SU-DHL-6 (cell line): ENCODE measurements at regions not wholly inside any gene's neighbourhood (a gene's known extent, or its start where the extent isn't known, plus 50 kb on each side); places are given as distances from the start of the nearest gene placed in this dataset.

ENCODE experiments used
- H2AFZ ChIP-seq: fragments of 200-600 bp; sonication (generic); 2 replicates; pipeline ENCODE4 v1.6.1; 2014; ENCODE audit warnings: low read depth, mild to moderate bottlenecking, moderate library complexity, mixed read lengths, antibody characterized with exemption, low read length; ENCODE audit not compliant: severe bottlenecking
- H3F3A ChIP-seq: fragments of 200-600 bp; shearing (Covaris generic); 2 replicates; pipeline ENCODE4 v1.6.0; 2016; ENCODE audit warnings: antibody characterized with exemption, mild to moderate bottlenecking; ENCODE audit not compliant: insufficient read depth
- H3K27ac ChIP-seq: fragments of 200-600 bp; sonication (generic); 2 replicates; pipeline ENCODE4 v1.5.1; 2016; ENCODE audit warnings: low read depth, mild to moderate bottlenecking, low read length, moderate library complexity, mixed read lengths
- H3K27me3 ChIP-seq: fragments of 200-600 bp; sonication (generic), shearing (Covaris generic); 2 replicates; pipeline ENCODE4 v1.6.0; 2014; ENCODE audit warnings: mild to moderate bottlenecking, low read length
- H3K36me3 ChIP-seq: fragments of 200-600 bp; sonication (generic); 2 replicates; pipeline ENCODE4 v1.6.1; 2014; ENCODE audit warnings: mild to moderate bottlenecking, low read length, mixed read lengths
- H3K4me2 ChIP-seq: fragments of 300-600, 200-600 bp; shearing (Covaris generic), sonication (generic); 2 replicates; pipeline ENCODE4 v1.6.0; 2014; ENCODE audit warnings: low read length, low read depth, mild to moderate bottlenecking; ENCODE audit not compliant: poor library complexity, severe bottlenecking
- H3K4me3 ChIP-seq: fragments of 200-600 bp; sonication (generic); 2 replicates; pipeline ENCODE4 v1.5.1; 2014; ENCODE audit warnings: antibody characterized with exemption, low read length, mild to moderate bottlenecking, mixed read lengths; ENCODE audit not compliant: insufficient read depth, poor library complexity, severe bottlenecking
- H3K79me2 ChIP-seq: fragments of 200-600 bp; sonication (generic); 2 replicates; pipeline ENCODE4 v1.6.1; 2014; ENCODE audit warnings: mild to moderate bottlenecking, low read length, moderate library complexity; ENCODE audit not compliant: insufficient read depth
- H3K9ac ChIP-seq: fragments of 200-600 bp; sonication (generic); 2 replicates; pipeline ENCODE4 v1.7.0; 2014; ENCODE audit warnings: mild to moderate bottlenecking, low read length
- H3K9me2 ChIP-seq: fragments of 200-600 bp; sonication (generic); replicated peaks from 2 replicates; pipeline ENCODE4 v1.6.1; 2014; ENCODE audit warnings: low read length; ENCODE audit not compliant: insufficient read depth
- H3K9me3 ChIP-seq: fragments of 200-600 bp; sonication (generic); 2 replicates; pipeline ENCODE4 v1.6.1; 2014; ENCODE audit warnings: low read length, mixed read lengths; ENCODE audit not compliant: insufficient read depth
- H4K20me1 ChIP-seq: fragments of 200-600 bp; sonication (generic); 2 replicates; pipeline ENCODE4 v1.6.1; 2014; ENCODE audit warnings: low read depth, mild to moderate bottlenecking, antibody characterized with exemption, low read length, moderate library complexity, mixed read lengths
- EZH2phosphoT487 ChIP-seq: fragments of 200-600 bp; sonication (generic), shearing (Covaris generic); conservative IDR thresholded peaks from 2 replicates; pipeline ENCODE4 v1.6.1; 2018; ENCODE audit warnings: mild to moderate bottlenecking, antibody characterized with exemption, low read length, moderate library complexity, mixed read lengths
- TF ChIP-seq, protein P1 (sequence below): fragments of 200-600 bp; sonication (generic); IDR thresholded peaks from one replicate; pipeline ENCODE4 v1.5.1; 2017; ENCODE audit warnings: antibody characterized with exemption, mild to moderate bottlenecking, low read length, moderate library complexity; ENCODE audit not compliant: insufficient read depth, poor library complexity, severe bottlenecking

DNA sequence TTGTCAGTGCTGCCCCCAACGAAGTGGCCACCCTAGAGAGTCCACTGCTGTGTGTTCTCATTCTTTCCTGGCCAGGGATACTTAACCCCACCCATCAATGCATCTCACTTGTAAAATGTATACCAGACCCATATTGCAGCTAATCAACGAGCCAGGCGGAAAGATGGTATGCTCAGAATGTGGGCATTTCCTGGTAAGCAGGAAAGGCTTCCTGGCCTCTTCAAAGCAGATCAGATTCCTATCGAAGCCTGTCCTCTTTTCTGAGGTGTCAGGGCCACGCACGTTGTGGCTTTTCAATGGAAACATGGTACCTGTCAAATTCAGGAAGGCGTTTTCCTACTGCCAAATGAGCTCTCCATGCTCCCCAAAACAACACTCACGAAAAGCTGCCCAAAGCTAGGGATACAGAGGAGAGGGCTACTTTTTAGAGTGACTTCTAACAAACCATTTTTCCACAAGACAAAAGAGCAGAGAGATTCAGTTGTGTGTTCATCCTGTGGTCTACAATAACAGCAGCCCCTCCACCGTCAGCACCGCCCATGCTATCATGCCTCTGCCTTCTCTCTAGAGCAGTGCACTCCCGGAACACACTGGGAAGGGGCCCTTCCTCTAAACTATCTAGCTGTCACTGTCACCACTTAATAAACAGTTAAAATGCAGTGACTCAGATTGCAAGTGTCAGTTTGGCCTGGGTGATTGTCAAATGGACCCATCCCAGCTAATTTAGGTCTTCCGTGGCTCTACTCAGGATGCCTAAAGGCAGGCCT, 535.1 kb downstream of the RNF144A start:
- Histone ChIP-seq H3K9ac (no peak overlapping the region), H3K79me2 (no peaks in the 10 kb centered on the region), H3K9me2 (no peaks in the 10 kb centered on the region), H3K9me3 (no peaks in the 10 kb centered on the region), H3K27ac (no peak overlapping the region), H3K4me3 (no peak overlapping the region), H3K27me3 (no peaks in the 10 kb centered on the region), H2AFZ (no peak overlapping the region), H3K36me3 (no peaks in the 10 kb centered on the region), H3F3A (no peaks in the 10 kb centered on the region), H4K20me1 (no peaks in the 10 kb centered on the region), H3K4me2 (no peak overlapping the region)
- TF ChIP-seq, protein P1, sequence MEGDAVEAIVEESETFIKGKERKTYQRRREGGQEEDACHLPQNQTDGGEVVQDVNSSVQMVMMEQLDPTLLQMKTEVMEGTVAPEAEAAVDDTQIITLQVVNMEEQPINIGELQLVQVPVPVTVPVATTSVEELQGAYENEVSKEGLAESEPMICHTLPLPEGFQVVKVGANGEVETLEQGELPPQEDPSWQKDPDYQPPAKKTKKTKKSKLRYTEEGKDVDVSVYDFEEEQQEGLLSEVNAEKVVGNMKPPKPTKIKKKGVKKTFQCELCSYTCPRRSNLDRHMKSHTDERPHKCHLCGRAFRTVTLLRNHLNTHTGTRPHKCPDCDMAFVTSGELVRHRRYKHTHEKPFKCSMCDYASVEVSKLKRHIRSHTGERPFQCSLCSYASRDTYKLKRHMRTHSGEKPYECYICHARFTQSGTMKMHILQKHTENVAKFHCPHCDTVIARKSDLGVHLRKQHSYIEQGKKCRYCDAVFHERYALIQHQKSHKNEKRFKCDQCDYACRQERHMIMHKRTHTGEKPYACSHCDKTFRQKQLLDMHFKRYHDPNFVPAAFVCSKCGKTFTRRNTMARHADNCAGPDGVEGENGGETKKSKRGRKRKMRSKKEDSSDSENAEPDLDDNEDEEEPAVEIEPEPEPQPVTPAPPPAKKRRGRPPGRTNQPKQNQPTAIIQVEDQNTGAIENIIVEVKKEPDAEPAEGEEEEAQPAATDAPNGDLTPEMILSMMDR: no peak
- TF ChIP-seq EZH2phosphoT487: no peak

DNA sequence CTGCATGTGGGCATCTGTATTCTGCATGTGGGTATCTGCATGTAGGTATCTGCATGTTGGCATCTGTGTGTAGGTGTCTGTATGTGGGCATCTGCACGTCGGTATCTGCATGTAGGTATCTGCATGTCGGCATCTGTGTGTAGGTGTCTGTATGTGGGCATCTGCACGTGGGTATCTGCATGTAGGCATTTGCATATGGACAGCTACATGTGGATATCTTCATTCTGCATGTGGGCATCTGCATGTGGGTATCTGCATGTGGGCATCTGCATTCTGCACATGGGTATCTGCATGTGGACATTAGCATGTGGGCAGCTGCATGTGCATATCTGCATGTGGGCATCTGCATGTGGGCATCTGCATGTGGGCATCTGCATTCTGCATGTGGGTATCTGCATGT, 537.4 kb downstream of the RNF144A start:
- H3F3A ChIP-seq: no peaks in the 10 kb centered on the region
- TF ChIP-seq, protein P1: no peak
- TF ChIP-seq EZH2phosphoT487: no peak
- H3K4me2 ChIP-seq: no peak overlapping the region
- H3K36me3 ChIP-seq: no peaks in the 10 kb centered on the region
- no peak overlapping the region for H3K27ac ChIP-seq
- no peak overlapping the region for H2AFZ ChIP-seq
- H3K9ac ChIP-seq: no peak overlapping the region
- no peaks in the 10 kb centered on the region for H3K9me2 ChIP-seq
- no peaks in the 10 kb centered on the region for H3K79me2 ChIP-seq
- no peaks in the 10 kb centered on the region for H3K27me3 ChIP-seq
- H3K4me3 ChIP-seq: no peak overlapping the region
- no peaks in the 10 kb centered on the region for H3K9me3 ChIP-seq
- no peaks in the 10 kb centered on the region for H4K20me1 ChIP-seq

DNA sequence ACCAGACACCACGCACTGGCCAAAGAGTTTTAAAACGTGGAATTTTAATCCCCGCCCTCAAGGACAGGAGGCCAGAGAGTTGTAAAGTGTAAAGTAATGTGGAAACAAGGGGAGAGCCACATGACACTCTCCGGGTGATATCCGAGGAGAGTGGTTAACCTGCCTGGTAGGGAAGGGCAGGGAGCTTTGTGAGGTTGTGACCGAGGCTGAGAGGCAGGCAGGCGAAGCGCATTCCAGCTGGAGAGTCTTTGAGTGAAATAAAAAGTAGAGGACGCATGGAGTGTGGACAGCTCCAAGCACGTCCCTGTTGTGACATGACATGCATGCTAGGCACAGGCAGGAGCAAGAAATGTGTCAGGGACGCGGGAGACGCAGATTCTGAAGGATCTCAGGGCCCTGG, 539.5 kb downstream of the RNF144A start:
- no peak overlapping the region for H3K4me2 ChIP-seq
- H3K4me3 ChIP-seq: no peak overlapping the region
- H2AFZ ChIP-seq: no peak overlapping the region

More for the DNA sequence above, 539.5 kb downstream of the RNF144A start:
- Histone ChIP-seq H3K27me3 (no peaks in the 10 kb centered on the region), H3K9ac (no peak overlapping the region), H3K36me3 (no peaks in the 10 kb centered on the region), H3K79me2 (no peaks in the 10 kb centered on the region), H4K20me1 (no peaks in the 10 kb centered on the region), H3F3A (no peaks in the 10 kb centered on the region), H3K9me2 (no peaks in the 10 kb centered on the region), H3K27ac (no peak overlapping the region), H3K9me3 (no peaks in the 10 kb centered on the region)
- TF ChIP-seq, protein P1: no peak
- TF ChIP-seq EZH2phosphoT487: no peak
